Testis (tissue), 2 donors: ENCODE measurements at regions not wholly inside any gene's neighbourhood (a gene's known extent, or its start where the extent isn't known, plus 50 kb on each side); places are given as distances from the start of the nearest gene placed in this dataset.

Experiments used
- DNase-seq: peaks from one replicate; pipeline ENCODE4 v3.0.0-alpha.2; 2019
- H3K27ac ChIP-seq, 2 donors: fragments of 200-600 bp; sonication (generic); one replicate each; pipeline ENCODE4 v1.5.1; 2019
- H3K27me3 ChIP-seq: fragments of 200-600 bp; sonication (generic); one replicate; pipeline ENCODE4 v1.5.1; 2019
- H3K36me3 ChIP-seq: fragments of 200-600 bp; sonication (generic); one replicate; pipeline ENCODE4 v1.5.1; 2017; ENCODE audit warnings: low read depth; ENCODE audit errors: missing control alignments
- H3K4me1 ChIP-seq: fragments of 200-600 bp; sonication (generic); one replicate; pipeline ENCODE4 v1.5.1; 2019
- H3K4me3 ChIP-seq, 2 donors: fragments of 200-600 bp; sonication (generic); one replicate each; pipeline ENCODE4 v1.5.1; 2017 to 2019
- H3K9me3 ChIP-seq: fragments of 200-600 bp; sonication (generic); one replicate; pipeline ENCODE4 v1.5.1; 2017
- CTCF ChIP-seq, 3 experiments: fragments of 450-650 bp in 2 of 3; fragments of 200-600 bp in 1 of 3; sonication (generic) in 1 of 3; IDR thresholded peaks; one replicate each; pipeline ENCODE4 v1.5.1; 2016 to 2019; ENCODE audit warnings: antibody characterized with exemption in 3 of 3, mild to moderate bottlenecking in 2 of 3, moderate library complexity in 1 of 3
- POLR2A ChIP-seq: fragments of 450-650 bp; IDR thresholded peaks from one replicate; pipeline ENCODE4 v1.6.1; 2017; ENCODE audit warnings: antibody characterized with exemption, mild to moderate bottlenecking, moderate library complexity
- WGBS, 2 donors: methylation state at CpG; one replicate each; pipeline ENCODE4 v1.1.5; 2018; 5-methylcytosine and 5-hydroxymethylcytosine counted together
- intact Hi-C: fragments of 100-400 bp; cut with DNase I; formaldehyde crosslinking; loops from one replicate; pipeline ENCODE4 v1.15.1; 2023; ENCODE audit warnings: low total_unique reads

DNA sequence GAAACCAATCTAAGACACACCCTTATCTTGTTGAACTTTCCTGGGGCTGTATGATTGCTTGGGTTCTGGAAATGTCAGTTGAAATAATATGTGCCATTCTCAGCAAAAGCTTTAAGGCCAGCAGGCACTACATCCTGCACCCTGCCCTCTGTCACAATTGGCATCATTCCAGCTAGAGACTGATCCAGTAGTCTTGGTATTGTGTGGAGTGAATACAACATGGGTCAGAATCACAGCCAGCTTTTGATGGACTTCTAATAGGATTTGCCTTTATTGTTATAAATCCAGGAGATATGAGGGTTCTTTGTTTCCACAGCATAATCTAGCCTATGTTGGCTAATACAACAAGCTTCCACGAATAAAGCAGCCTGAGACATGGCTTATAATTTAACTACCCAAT, 617.0 kb upstream of the CDH2 start:
- no peaks in the 10 kb centered on the region for H3K4me1 ChIP-seq
- DNase-seq, result no peak
- WGBS, 2 donors, result 79 to 84% methylated on average over 1 of the region's 1 CpG
- H3K27ac ChIP-seq, result no peak overlapping the region
- TF ChIP-seq CTCF (IDR thresholded peaks at IDR 0.05) (no peak), POLR2A (no peak)
- no peaks in the 10 kb centered on the region for H3K9me3 ChIP-seq
- no peaks in the 10 kb centered on the region for H3K36me3 ChIP-seq
- no peak overlapping the region for H3K4me3 ChIP-seq
- intact Hi-C loops, result no loop called here
- H3K27me3 ChIP-seq, result no peaks in the 10 kb centered on the region

DNA sequence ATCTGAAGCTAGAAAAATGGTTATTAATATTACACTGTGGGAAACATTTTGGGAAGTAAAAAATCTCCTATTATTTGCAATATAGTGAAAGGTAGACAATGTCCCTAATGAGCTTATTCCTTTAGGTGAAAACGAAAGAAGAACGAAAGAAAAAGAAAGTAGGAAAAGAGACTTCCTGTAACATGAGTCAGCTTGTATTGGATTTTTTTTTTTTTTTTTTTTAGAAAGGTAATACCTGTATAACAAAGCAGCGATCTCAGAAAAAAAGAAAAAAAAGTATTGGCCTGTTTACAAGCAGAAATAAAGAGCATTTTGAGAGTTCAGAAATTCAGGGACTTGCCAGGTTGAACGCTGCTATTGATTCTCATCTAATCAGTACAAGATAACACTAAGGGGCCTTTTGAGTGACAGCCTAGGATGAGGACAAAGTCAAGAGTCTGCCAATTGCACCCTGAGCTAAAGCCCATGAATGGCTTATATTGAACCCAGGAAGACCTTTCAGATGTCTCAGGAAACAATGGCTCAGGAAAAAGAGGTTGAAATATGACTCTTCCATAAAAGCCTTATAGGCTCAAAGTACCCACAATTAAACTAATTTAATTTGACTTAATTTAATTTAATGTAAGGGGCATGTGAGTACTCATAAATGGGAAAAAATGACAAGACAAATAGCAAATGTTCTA, 615.6 kb upstream of the CDH2 start:
- no peaks in the 10 kb centered on the region for H3K4me1 ChIP-seq
- H3K36me3 ChIP-seq, result no peaks in the 10 kb centered on the region
- H3K4me3 ChIP-seq, result no peak overlapping the region
- intact Hi-C loops, result no loop called here
- no peak for DNase-seq
- H3K27me3 ChIP-seq, result no peaks in the 10 kb centered on the region
- TF ChIP-seq CTCF (IDR thresholded peaks at IDR 0.05) (no peak), POLR2A (no peak)
- H3K9me3 ChIP-seq, result no peaks in the 10 kb centered on the region
- WGBS, 2 donors, result 80 to 85% methylated on average over 4 of the region's 4 CpGs
- no peak overlapping the region for H3K27ac ChIP-seq

GRCh38 chr18:28791101-28791500, 614.2 kb upstream of the CDH2 start:
- TF ChIP-seq POLR2A (no peak), CTCF (IDR thresholded peaks at IDR 0.05) (no peak)
- intact Hi-C loops, result no loop called here
- H3K27ac ChIP-seq, result no peak overlapping the region
- 76 to 85% methylated on average over 2 of the region's 2 CpGs for WGBS, 2 donors
- H3K27me3 ChIP-seq, result no peaks in the 10 kb centered on the region
- H3K36me3 ChIP-seq, result no peaks in the 10 kb centered on the region
- DNase-seq, result no peak
- H3K4me3 ChIP-seq, result no peak overlapping the region
- H3K9me3 ChIP-seq, result no peaks in the 10 kb centered on the region
- H3K4me1 ChIP-seq, result no peaks in the 10 kb centered on the region

DNA sequence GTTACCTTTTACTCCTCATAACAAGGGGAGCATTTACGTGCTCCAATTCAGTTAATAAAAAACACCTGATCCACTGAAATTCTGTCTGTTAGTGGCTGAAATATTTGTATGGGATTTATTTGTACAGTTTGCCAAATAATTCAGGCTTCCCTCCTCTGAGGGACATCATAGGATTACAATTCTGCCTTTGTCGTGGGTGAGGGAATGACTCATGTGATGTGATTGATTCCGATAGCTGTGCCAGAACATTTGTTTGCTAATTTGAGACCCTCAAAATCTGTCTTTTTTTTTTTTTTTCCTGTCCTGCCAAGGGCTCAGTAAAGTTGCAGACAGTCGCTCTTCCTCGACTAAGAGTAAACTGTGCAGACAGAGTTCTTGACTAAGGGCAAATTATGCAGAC, 612.6 kb upstream of the CDH2 start:
- no peak overlapping the region for H3K27ac ChIP-seq
- DNase-seq, result no peak
- no peaks in the 10 kb centered on the region for H3K36me3 ChIP-seq
- no peaks in the 10 kb centered on the region for H3K4me1 ChIP-seq
- H3K9me3 ChIP-seq, result no peaks in the 10 kb centered on the region
- H3K27me3 ChIP-seq, result no peaks in the 10 kb centered on the region
- 71 to 82% methylated on average over 5 of the region's 5 CpGs for WGBS, 2 donors
- no peak overlapping the region for H3K4me3 ChIP-seq
- TF ChIP-seq POLR2A, result no peak
- TF ChIP-seq CTCF (IDR thresholded peaks at IDR 0.05), result no peak
- intact Hi-C loops, result no loop called here

DNA sequence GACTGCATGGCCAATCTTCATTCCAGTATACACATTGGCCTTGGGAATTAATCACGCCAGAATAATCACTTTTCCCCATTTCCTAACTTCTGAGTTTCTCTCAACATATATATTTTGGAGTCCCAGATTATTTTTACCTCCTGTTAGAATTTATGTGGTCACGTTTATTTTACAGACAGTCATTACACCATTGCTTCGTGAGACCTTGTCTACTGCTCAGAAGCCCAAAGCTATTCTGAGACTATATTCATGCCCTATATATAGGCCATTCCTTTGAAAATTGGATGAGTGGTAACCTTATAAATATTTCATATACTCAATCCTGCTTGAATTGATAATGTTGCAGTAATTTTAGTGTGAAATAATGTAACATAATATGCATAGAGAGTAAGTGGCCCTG, 610.0 kb upstream of the CDH2 start:
- TF ChIP-seq CTCF (IDR thresholded peaks at IDR 0.05) (no peak), POLR2A (no peak)
- Histone ChIP-seq H3K9me3 (no peaks in the 10 kb centered on the region), H3K27me3 (no peaks in the 10 kb centered on the region), H3K4me1 (no peaks in the 10 kb centered on the region), H3K27ac (no peak overlapping the region), H3K36me3 (no peaks in the 10 kb centered on the region), H3K4me3 (no peak overlapping the region)
- 47 to 53% methylated on average over 3 of the region's 3 CpGs for WGBS, 2 donors
- no peak for DNase-seq
- intact Hi-C loops, result no loop called here
